ENCODE measurements at regions not wholly inside any gene's neighbourhood (a gene's known extent, or its start where the extent isn't known, plus 50 kb on each side); places are given as distances from the start of the nearest gene placed in this dataset.

DNA sequence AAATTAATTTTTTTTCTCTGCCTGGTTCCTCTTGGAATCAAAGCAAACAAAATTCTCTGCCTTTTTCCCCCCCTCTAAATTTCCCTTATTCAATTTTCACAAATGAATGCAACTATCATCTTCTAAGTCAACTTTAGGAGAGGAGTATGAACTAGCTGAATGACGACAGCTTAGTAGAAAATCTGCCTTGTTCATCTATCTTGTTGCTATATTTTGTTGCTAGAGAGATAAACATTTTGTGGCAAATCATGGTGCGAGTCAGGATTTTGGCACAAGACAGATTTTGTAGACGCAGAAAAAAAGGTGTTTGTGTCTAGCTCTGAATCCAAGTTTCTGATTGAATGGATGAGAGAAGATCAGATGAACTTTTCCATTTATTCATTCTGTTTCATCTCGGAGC, 81.0 kb upstream of the FZD8 start:
- TF ChIP-seq, protein P1, sequence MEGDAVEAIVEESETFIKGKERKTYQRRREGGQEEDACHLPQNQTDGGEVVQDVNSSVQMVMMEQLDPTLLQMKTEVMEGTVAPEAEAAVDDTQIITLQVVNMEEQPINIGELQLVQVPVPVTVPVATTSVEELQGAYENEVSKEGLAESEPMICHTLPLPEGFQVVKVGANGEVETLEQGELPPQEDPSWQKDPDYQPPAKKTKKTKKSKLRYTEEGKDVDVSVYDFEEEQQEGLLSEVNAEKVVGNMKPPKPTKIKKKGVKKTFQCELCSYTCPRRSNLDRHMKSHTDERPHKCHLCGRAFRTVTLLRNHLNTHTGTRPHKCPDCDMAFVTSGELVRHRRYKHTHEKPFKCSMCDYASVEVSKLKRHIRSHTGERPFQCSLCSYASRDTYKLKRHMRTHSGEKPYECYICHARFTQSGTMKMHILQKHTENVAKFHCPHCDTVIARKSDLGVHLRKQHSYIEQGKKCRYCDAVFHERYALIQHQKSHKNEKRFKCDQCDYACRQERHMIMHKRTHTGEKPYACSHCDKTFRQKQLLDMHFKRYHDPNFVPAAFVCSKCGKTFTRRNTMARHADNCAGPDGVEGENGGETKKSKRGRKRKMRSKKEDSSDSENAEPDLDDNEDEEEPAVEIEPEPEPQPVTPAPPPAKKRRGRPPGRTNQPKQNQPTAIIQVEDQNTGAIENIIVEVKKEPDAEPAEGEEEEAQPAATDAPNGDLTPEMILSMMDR (conservative IDR thresholded peaks at IDR 0.05 in 1 of 2, IDR thresholded peaks at IDR 0.05 in 1 of 2; ENCODE audit: low read depth in 1 of 2, low read length in 2 of 2), result no peak
- TF ChIP-seq EZH2 (IDR thresholded peaks at IDR 0.05; ENCODE audit: low read length, missing control alignments), result no peak

Data from fibroblast of lung (primary cell).